Upper lobe of right lung (tissue), 1 donor: ENCODE measurements at regions not wholly inside any gene's neighbourhood (a gene's known extent, or its start where the extent isn't known, plus 50 kb on each side); places are given as distances from the start of the nearest gene placed in this dataset.

Source experiments
- ATAC-seq: fragments of 200-7000 bp; cut with Tn5 transposase; one replicate; pipeline ENCODE4 v1.9.1; 2020; ENCODE audit warnings: mild to moderate bottlenecking, moderate library complexity
- DNase-seq: peaks from one replicate; pipeline ENCODE4 v3.0.0-alpha.2; 2020
- H3K27ac ChIP-seq: fragments of 200-600 bp; one replicate; pipeline ENCODE4 v1.8.0; 2022
- H3K27me3 ChIP-seq: fragments of 200-600 bp; one replicate; pipeline ENCODE4 v1.8.0; 2022; ENCODE audit warnings: mild to moderate bottlenecking
- H3K36me3 ChIP-seq: fragments of 200-600 bp; one replicate; pipeline ENCODE4 v1.8.0; 2022
- H3K4me1 ChIP-seq: fragments of 200-600 bp; one replicate; pipeline ENCODE4 v1.8.0; 2022
- H3K4me3 ChIP-seq: fragments of 200-600 bp; one replicate; pipeline ENCODE4 v1.8.0; 2022; ENCODE audit warnings: mild to moderate bottlenecking
- H3K9me3 ChIP-seq: fragments of 200-600 bp; one replicate; pipeline ENCODE4 v1.8.0; 2022
- intact Hi-C: fragments of 100-400 bp; cut with DNase I; formaldehyde crosslinking; loops from one replicate; pipeline ENCODE4 v1.11.0; 2022
- TF ChIP-seq, protein P1 (sequence below): fragments of 200-600 bp; IDR thresholded peaks from one replicate; pipeline ENCODE4 v1.8.0; 2022; ENCODE audit warnings: antibody characterized with exemption
- donor health status: DM: no; HTN: yes; CAD: no; lungs with severe emphysema.

- intact Hi-C loops, result no loop called here
- no peak for ATAC-seq
Measured at GRCh38 chr16:65733721-65734120, 611.9 kb upstream of the CDH11 start.

GRCh38 chr16:65731833-65732232 lies 610.0 kb upstream of the CDH11 start:
- DNase-seq (no peak), ATAC-seq (no peak)
- H3K4me3 ChIP-seq, result no peak overlapping the region
- TF ChIP-seq, protein P1, sequence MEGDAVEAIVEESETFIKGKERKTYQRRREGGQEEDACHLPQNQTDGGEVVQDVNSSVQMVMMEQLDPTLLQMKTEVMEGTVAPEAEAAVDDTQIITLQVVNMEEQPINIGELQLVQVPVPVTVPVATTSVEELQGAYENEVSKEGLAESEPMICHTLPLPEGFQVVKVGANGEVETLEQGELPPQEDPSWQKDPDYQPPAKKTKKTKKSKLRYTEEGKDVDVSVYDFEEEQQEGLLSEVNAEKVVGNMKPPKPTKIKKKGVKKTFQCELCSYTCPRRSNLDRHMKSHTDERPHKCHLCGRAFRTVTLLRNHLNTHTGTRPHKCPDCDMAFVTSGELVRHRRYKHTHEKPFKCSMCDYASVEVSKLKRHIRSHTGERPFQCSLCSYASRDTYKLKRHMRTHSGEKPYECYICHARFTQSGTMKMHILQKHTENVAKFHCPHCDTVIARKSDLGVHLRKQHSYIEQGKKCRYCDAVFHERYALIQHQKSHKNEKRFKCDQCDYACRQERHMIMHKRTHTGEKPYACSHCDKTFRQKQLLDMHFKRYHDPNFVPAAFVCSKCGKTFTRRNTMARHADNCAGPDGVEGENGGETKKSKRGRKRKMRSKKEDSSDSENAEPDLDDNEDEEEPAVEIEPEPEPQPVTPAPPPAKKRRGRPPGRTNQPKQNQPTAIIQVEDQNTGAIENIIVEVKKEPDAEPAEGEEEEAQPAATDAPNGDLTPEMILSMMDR, result no peak
- H3K4me1 ChIP-seq, result peaks cover 3% of the 10 kb centered on the region
- no peaks in the 10 kb centered on the region for H3K9me3 ChIP-seq
- no peak overlapping the region for H3K27ac ChIP-seq
- no peaks in the 10 kb centered on the region for H3K36me3 ChIP-seq
- H3K27me3 ChIP-seq, result no peaks in the 10 kb centered on the region
- intact Hi-C loops, result no loop called here

More at GRCh38 chr16:65733721-65734120, 611.9 kb upstream of the CDH11 start:
- DNase-seq, result no peak
- H3K9me3 ChIP-seq, result no peaks in the 10 kb centered on the region
- H3K4me3 ChIP-seq, result no peak overlapping the region
- no peaks in the 10 kb centered on the region for H3K27me3 ChIP-seq
- H3K27ac ChIP-seq, result no peak overlapping the region
- H3K4me1 ChIP-seq, result no peaks in the 10 kb centered on the region
- TF ChIP-seq, protein P1, result no peak
- no peaks in the 10 kb centered on the region for H3K36me3 ChIP-seq

- Histone ChIP-seq H3K27me3 (no peaks in the 10 kb centered on the region), H3K27ac (no peak overlapping the region), H3K4me3 (no peak overlapping the region), H3K9me3 (no peaks in the 10 kb centered on the region), H3K36me3 (no peaks in the 10 kb centered on the region), H3K4me1 (peaks cover 13% of the 10 kb centered on the region)
- DNase-seq (no peak), ATAC-seq (no peak)
- TF ChIP-seq, protein P1, result no peak
- intact Hi-C loops, result no loop called here
Measured at GRCh38 chr16:65728652-65729051, 606.8 kb upstream of the CDH11 start.

- H3K36me3 ChIP-seq, result no peaks in the 10 kb centered on the region
- no peaks in the 10 kb centered on the region for H3K9me3 ChIP-seq
- ATAC-seq (no peak), DNase-seq (no peak)
- H3K27ac ChIP-seq, result no peak overlapping the region
- no peak overlapping the region for H3K4me3 ChIP-seq
- H3K4me1 ChIP-seq, result peaks cover 13% of the 10 kb centered on the region
- no peaks in the 10 kb centered on the region for H3K27me3 ChIP-seq
- TF ChIP-seq, protein P1, result no peak
- intact Hi-C loops, result no loop called here
Measured at GRCh38 chr16:65728167-65728566, 606.3 kb upstream of the CDH11 start.

GRCh38 chr16:65727534-65728137 lies 605.8 kb upstream of the CDH11 start:
- no peak for ATAC-seq
- Histone ChIP-seq H3K4me3 (no peak overlapping the region), H3K4me1 (peaks cover 13% of the 10 kb centered on the region), H3K27me3 (no peaks in the 10 kb centered on the region), H3K9me3 (no peaks in the 10 kb centered on the region), H3K36me3 (no peaks in the 10 kb centered on the region), H3K27ac (peak overlapping the region; percentile 52)
- TF ChIP-seq, protein P1, result no peak
- intact Hi-C loops, result no loop called here
- no peak for DNase-seq
